GM13977 (cell line): ENCODE measurements at regions not wholly inside any gene's neighbourhood (a gene's known extent, or its start where the extent isn't known, plus 50 kb on each side); places are given as distances from the start of the nearest gene placed in this dataset.

ENCODE experiments used
- DNase-seq: peaks from one replicate; pipeline ENCODE4 v3.0.0; 2012; ENCODE audit warnings: low spot score
- in situ Hi-C: fragments of 300-500 bp; cut with MboI; formaldehyde crosslinking; loops from one replicate; pipeline ENCODE4 v1.12.0; 2022; ENCODE audit warnings: low sequenced_read_pairs, low pct_unique_long_range_greater_than_20kb, mixed read lengths, inconsistent platforms; ENCODE audit not compliant: unreplicated experiment
- TF ChIP-seq, protein P1 (sequence below): IDR thresholded peaks from 2 replicates; pipeline ENCODE4 v1.5.1; 2012; ENCODE audit warnings: mild to moderate bottlenecking, control low read depth; ENCODE audit not compliant: insufficient read depth; ENCODE audit errors: extremely low read depth, missing control alignments

- DNase-seq, result no peak
- TF ChIP-seq, protein P1, sequence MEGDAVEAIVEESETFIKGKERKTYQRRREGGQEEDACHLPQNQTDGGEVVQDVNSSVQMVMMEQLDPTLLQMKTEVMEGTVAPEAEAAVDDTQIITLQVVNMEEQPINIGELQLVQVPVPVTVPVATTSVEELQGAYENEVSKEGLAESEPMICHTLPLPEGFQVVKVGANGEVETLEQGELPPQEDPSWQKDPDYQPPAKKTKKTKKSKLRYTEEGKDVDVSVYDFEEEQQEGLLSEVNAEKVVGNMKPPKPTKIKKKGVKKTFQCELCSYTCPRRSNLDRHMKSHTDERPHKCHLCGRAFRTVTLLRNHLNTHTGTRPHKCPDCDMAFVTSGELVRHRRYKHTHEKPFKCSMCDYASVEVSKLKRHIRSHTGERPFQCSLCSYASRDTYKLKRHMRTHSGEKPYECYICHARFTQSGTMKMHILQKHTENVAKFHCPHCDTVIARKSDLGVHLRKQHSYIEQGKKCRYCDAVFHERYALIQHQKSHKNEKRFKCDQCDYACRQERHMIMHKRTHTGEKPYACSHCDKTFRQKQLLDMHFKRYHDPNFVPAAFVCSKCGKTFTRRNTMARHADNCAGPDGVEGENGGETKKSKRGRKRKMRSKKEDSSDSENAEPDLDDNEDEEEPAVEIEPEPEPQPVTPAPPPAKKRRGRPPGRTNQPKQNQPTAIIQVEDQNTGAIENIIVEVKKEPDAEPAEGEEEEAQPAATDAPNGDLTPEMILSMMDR, result no peak
- in situ Hi-C loops, result no loop called here
Measured at GRCh38 chr20:63100174-63100925, 93.6 kb upstream of the BHLHE23 start.

- DNase-seq, result no peak
- in situ Hi-C loops, result no loop called here
Measured at GRCh38 chr20:63099456-63100173, 92.9 kb upstream of the BHLHE23 start.

GRCh38 chr20:63098195-63098810 lies 91.5 kb upstream of the BHLHE23 start:
- no peak for DNase-seq
- in situ Hi-C loops, result no loop called here
- TF ChIP-seq, protein P1, result no peak

More at GRCh38 chr20:63099456-63100173, 92.9 kb upstream of the BHLHE23 start:
- TF ChIP-seq, protein P1, result no peak

DNA sequence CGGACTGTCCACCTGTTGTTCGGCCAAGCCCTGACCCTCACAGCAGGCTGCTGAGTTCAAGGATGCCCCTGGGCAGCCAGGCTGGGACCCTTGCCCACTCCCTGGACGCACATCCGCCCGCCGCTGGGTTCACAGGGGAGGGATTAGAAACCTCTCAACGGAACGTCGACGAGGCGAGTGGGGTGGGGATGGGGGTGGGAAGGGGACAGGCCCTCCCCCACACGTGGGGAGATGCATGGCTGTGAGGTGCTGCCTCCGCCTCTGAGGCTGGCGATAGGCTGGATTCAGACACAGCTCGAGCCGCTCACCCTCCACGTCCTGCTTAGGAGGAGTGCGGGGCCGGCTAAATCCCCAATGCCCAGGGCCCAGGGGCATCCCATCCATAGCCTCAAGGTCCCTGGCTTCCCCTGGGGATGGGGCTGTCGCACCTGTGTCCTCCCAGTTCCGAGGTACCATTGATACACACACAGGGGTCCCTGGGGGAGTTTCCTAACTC lies 90.6 kb upstream of the BHLHE23 start:
- in situ Hi-C loops, result no loop called here
- no peak for DNase-seq
- TF ChIP-seq, protein P1, result no peak

GRCh38 chr20:63096681-63097335 lies 90.0 kb upstream of the BHLHE23 start:
- in situ Hi-C loops, result no loop called here
- DNase-seq, result no peak
- TF ChIP-seq, protein P1, result no peak
